WTC11 (cell line): ENCODE measurements at regions not wholly inside any gene's neighbourhood (a gene's known extent, or its start where the extent isn't known, plus 50 kb on each side); places are given as distances from the start of the nearest gene placed in this dataset.

Experiments
- ATAC-seq: fragments of 200-7000 bp; cut with Tn5 transposase; 2 replicates; pipeline ENCODE4 v1.10.0; 2021; ENCODE audit warnings: mild to moderate bottlenecking, moderate library complexity
- CTCF ChIA-PET: fragments of 300-600 bp; sonication (Branson Sonifier 250); formaldehyde crosslinking; loops from one replicate; lab custom pipeline; 2021; ENCODE audit warnings: antibody characterized with exemption; lab: Charles Lee
- POLR2A ChIA-PET: fragments of 350-600 bp; sonication (Branson Sonifier 250); formaldehyde crosslinking; loops from one replicate; lab custom pipeline; 2021; ENCODE audit warnings: antibody characterized with exemption; lab: Charles Lee
- DNase-seq: peaks from one replicate; pipeline ENCODE4 v3.0.0; 2021; ENCODE audit warnings: low spot score
- H3K27ac Mint-ChIP-seq: 2 replicates; pipeline ENCODE4 v1.8.0; 2021; ENCODE audit warnings: mixed read lengths
- H3K27me3 Mint-ChIP-seq: 2 replicates; pipeline ENCODE4 v1.8.0; 2021; ENCODE audit warnings: low read depth, mild to moderate bottlenecking, moderate library complexity, mixed read lengths
- H3K36me3 Mint-ChIP-seq: 2 replicates; pipeline ENCODE4 v1.8.0; 2021; ENCODE audit warnings: mixed read lengths
- H3K4me1 Mint-ChIP-seq: 2 replicates; pipeline ENCODE4 v1.8.0; 2022; ENCODE audit warnings: mixed read lengths
- H3K4me3 Mint-ChIP-seq: 2 replicates; pipeline ENCODE4 v1.8.0; 2021; ENCODE audit warnings: mild to moderate bottlenecking, moderate library complexity, mixed read lengths
- H3K9me3 Mint-ChIP-seq: 2 replicates; pipeline ENCODE4 v1.8.0; 2021; ENCODE audit warnings: mixed read lengths
- ATF1 ChIP-seq: sonication (generic); formaldehyde crosslinking; IDR thresholded peaks from 2 replicates; pipeline ENCODE4 v1.8.1; 2023; ENCODE audit warnings: mild to moderate bottlenecking, moderate library complexity, missing genetic modification reagents
- ATF3 ChIP-seq: sonication (generic); formaldehyde crosslinking; conservative IDR thresholded peaks from 2 replicates; pipeline ENCODE4 v1.8.1; 2022; ENCODE audit warnings: mild to moderate bottlenecking, missing genetic modification reagents
- CBFB ChIP-seq: sonication (generic); formaldehyde crosslinking; IDR thresholded peaks from 2 replicates; pipeline ENCODE4 v1.8.1; 2022; ENCODE audit warnings: mild to moderate bottlenecking, low read depth, missing genetic modification reagents
- E2F1 ChIP-seq: sonication (generic); formaldehyde crosslinking; IDR thresholded peaks from 2 replicates; pipeline ENCODE4 v1.8.0; 2022; ENCODE audit warnings: mild to moderate bottlenecking, missing genetic modification reagents
- HMGA2 ChIP-seq: fragments of 250-450 bp; sonication (Bioruptor Pico); IDR thresholded peaks from 2 replicates; pipeline ENCODE4 v1.4.0; 2021; ENCODE audit warnings: mild to moderate bottlenecking, moderate library complexity
- KAT7 ChIP-seq: sonication (generic); formaldehyde crosslinking; IDR thresholded peaks from 2 replicates; pipeline ENCODE4 v1.8.1; 2023; ENCODE audit warnings: missing genetic modification reagents, mild to moderate bottlenecking, borderline replicate concordance
- NFATC4 ChIP-seq: fragments of 250-450 bp; sonication (Bioruptor Pico); IDR thresholded peaks from 2 replicates; pipeline ENCODE4 v1.9.0; 2021; ENCODE audit warnings: mild to moderate bottlenecking
- NFE2L1 ChIP-seq: sonication (generic); formaldehyde crosslinking; IDR thresholded peaks from 2 replicates; pipeline ENCODE4 v1.8.1; 2023; ENCODE audit warnings: missing genetic modification reagents
- NFYB ChIP-seq: sonication (generic); formaldehyde crosslinking; conservative IDR thresholded peaks from 2 replicates; pipeline ENCODE4 v1.8.0; 2022; ENCODE audit warnings: low read depth, missing genetic modification reagents
- OVOL2 ChIP-seq: fragments of 250-450 bp; sonication (Bioruptor Pico); IDR thresholded peaks from 2 replicates; pipeline ENCODE4 v1.9.0; 2021; ENCODE audit warnings: mild to moderate bottlenecking, borderline replicate concordance
- SMAD3 ChIP-seq: sonication (generic); formaldehyde crosslinking; IDR thresholded peaks from 2 replicates; pipeline ENCODE4 v1.8.0; 2022; ENCODE audit warnings: missing genetic modification reagents, mild to moderate bottlenecking, borderline replicate concordance
- SOX15 ChIP-seq: fragments of 250-450 bp; sonication (Bioruptor Pico); IDR thresholded peaks from 2 replicates; pipeline ENCODE4 v1.9.0; 2021; ENCODE audit warnings: mild to moderate bottlenecking
- TCF7 ChIP-seq: sonication (generic); formaldehyde crosslinking; IDR thresholded peaks from 2 replicates; pipeline ENCODE4 v1.8.0; 2022; ENCODE audit warnings: mild to moderate bottlenecking, low read depth, missing genetic modification reagents, moderate library complexity
- USF2 ChIP-seq: sonication (generic); formaldehyde crosslinking; IDR thresholded peaks from 2 replicates; pipeline ENCODE4 v1.8.1; 2023; ENCODE audit warnings: mild to moderate bottlenecking, missing genetic modification reagents, moderate library complexity
- ZBTB21 ChIP-seq: sonication (generic); formaldehyde crosslinking; IDR thresholded peaks from 2 replicates; pipeline ENCODE4 v1.8.1; 2023; ENCODE audit warnings: mild to moderate bottlenecking, missing genetic modification reagents, borderline replicate concordance
- ZNF138 ChIP-seq: sonication (generic); formaldehyde crosslinking; conservative IDR thresholded peaks from 2 replicates; pipeline ENCODE4 v1.8.1; 2022; ENCODE audit warnings: mild to moderate bottlenecking, moderate library complexity, missing genetic modification reagents
- ZNF232 ChIP-seq: sonication (generic); formaldehyde crosslinking; IDR thresholded peaks from 2 replicates; pipeline ENCODE4 v1.8.0; 2022; ENCODE audit warnings: mild to moderate bottlenecking, missing genetic modification reagents
- ZNF532 ChIP-seq: fragments of 250-450 bp; sonication (Bioruptor Pico); IDR thresholded peaks from 2 replicates; pipeline ENCODE4 v1.9.0; 2021; ENCODE audit warnings: mild to moderate bottlenecking, borderline replicate concordance
- ZNF671 ChIP-seq: fragments of 250-450 bp; sonication (Bioruptor Pico); IDR thresholded peaks from 2 replicates; pipeline ENCODE4 v1.8.0; 2021; ENCODE audit warnings: mild to moderate bottlenecking
- TF ChIP-seq, protein P1 (sequence below): fragments of 200-600 bp; IDR thresholded peaks from 2 replicates; pipeline ENCODE4 v1.8.0; 2022; ENCODE audit warnings: antibody characterized with exemption
- TF ChIP-seq, protein P2 (sequence below): sonication (generic); formaldehyde crosslinking; IDR thresholded peaks from 2 replicates; pipeline ENCODE4 v1.8.1; 2023; ENCODE audit warnings: mild to moderate bottlenecking, missing genetic modification reagents, borderline replicate concordance

DNA sequence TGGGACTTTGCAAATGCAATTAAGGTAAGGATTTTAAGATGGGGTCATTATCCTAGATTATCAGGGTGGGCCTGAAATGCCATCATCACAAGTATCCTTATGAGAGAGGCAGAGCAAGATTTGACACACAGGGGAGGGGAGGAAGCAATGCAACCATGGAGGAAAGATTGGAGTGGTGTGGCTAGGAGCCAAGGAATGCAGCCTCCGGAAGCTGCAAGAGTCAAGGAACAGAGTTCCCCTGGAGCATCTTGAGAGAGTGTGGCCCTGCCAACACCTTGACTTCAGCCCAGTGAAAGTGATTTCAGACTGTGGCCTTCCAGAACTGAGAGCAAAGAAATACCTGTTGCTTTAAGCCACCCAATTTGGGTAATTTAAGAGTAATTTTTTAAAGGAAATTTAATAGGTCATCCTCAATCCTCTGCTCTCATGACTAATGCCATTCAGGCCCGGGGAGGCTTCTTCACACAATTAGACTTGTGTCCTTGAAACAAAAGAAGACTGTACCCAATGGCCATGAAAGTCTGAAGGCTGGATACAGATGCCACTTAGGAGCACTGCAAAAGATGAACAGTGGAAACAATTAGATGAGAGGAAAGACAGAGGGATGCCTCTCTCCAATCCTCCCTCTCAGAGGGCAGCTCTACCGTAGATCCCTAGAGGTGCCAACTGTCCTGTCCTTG is 250.3 kb upstream of the ID2 start:
- Mint-ChIP-seq H3K9me3 (peaks cover 15% of the 10 kb centered on the region), H3K4me3 (no peak overlapping the region), H3K36me3 (no peaks in the 10 kb centered on the region), H3K27me3 (no peaks in the 10 kb centered on the region), H3K4me1 (peaks cover 16% of the 10 kb centered on the region), H3K27ac (no peak overlapping the region)
- ATAC-seq (no peak), DNase-seq (no peak)
- POLR2A ChIA-PET: no interaction called here
- no peak for TF ChIP-seq USF2 (CRISPR knock-in tag)
- no peak for TF ChIP-seq ZNF671 (CRISPR knock-in tag)
- TF ChIP-seq, protein P1, sequence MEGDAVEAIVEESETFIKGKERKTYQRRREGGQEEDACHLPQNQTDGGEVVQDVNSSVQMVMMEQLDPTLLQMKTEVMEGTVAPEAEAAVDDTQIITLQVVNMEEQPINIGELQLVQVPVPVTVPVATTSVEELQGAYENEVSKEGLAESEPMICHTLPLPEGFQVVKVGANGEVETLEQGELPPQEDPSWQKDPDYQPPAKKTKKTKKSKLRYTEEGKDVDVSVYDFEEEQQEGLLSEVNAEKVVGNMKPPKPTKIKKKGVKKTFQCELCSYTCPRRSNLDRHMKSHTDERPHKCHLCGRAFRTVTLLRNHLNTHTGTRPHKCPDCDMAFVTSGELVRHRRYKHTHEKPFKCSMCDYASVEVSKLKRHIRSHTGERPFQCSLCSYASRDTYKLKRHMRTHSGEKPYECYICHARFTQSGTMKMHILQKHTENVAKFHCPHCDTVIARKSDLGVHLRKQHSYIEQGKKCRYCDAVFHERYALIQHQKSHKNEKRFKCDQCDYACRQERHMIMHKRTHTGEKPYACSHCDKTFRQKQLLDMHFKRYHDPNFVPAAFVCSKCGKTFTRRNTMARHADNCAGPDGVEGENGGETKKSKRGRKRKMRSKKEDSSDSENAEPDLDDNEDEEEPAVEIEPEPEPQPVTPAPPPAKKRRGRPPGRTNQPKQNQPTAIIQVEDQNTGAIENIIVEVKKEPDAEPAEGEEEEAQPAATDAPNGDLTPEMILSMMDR: no peak
- TF ChIP-seq, all 79 proteins: peak for 0
- CTCF ChIA-PET: no interaction called here

DNA sequence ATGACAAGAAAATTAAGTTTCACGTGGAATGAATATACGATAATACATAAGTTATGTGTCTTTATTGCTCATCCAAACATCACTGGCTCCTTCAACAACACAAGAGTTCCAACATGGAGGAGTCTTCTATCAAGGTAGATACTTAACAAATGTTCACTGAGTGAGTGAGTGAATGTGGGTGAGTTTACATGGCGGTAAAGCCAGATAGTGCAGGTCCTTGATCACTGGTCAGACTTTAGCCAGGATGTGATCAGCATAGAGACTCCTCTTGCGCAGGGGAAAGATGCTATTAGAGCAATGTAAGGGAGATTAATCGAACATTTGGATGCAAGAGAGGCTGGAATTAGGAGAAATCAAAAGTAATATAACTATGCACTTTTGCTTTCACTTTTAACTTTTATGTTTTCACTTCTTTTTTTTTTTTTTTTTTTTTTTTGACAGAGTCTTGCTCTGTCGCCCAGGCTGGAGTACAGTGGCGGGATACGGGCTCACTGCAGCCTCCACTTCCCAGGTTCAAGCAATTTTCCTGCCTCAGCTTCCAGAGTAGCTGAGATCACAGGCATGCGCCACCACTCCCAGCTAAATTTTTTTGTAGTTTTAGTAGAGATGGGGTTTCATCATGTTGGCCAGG is 249.0 kb upstream of the ID2 start:
- no peaks in the 10 kb centered on the region for H3K36me3 Mint-ChIP-seq
- CTCF ChIA-PET: no interaction called here
- H3K4me1 Mint-ChIP-seq: peaks cover 16% of the 10 kb centered on the region
- no peak for ATAC-seq
- no peaks in the 10 kb centered on the region for H3K27me3 Mint-ChIP-seq
- no peak overlapping the region for H3K27ac Mint-ChIP-seq
- peaks cover 21% of the 10 kb centered on the region for H3K9me3 Mint-ChIP-seq
- POLR2A ChIA-PET: interaction anchor here (0.8 kb wide), 1 partner anchor 132 kb away, joined by 6 read pairs; no protein-coding TSS in a partner anchor
- no peak overlapping the region for H3K4me3 Mint-ChIP-seq
- no peak for DNase-seq
- TF ChIP-seq HMGA2 (CRISPR knock-in tag) (no peak), SMAD3 (CRISPR knock-in tag) (no peak), KAT7 (CRISPR knock-in tag) (no peak), ATF1 (CRISPR knock-in tag) (no peak), CBFB (CRISPR knock-in tag) (no peak), ZBTB21 (no peak), ZNF138 (CRISPR knock-in tag) (no peak), NFATC4 (CRISPR knock-in tag) (no peak), E2F1 (CRISPR knock-in tag) (no peak), NFE2L1 (CRISPR knock-in tag) (no peak), ZNF532 (no peak), ATF3 (no peak), OVOL2 (CRISPR knock-in tag) (no peak), TCF7 (CRISPR knock-in tag) (no peak), NFYB (CRISPR knock-in tag) (no peak), SOX15 (CRISPR knock-in tag) (no peak), ZNF232 (CRISPR knock-in tag) (no peak)
- TF ChIP-seq, protein P2, sequence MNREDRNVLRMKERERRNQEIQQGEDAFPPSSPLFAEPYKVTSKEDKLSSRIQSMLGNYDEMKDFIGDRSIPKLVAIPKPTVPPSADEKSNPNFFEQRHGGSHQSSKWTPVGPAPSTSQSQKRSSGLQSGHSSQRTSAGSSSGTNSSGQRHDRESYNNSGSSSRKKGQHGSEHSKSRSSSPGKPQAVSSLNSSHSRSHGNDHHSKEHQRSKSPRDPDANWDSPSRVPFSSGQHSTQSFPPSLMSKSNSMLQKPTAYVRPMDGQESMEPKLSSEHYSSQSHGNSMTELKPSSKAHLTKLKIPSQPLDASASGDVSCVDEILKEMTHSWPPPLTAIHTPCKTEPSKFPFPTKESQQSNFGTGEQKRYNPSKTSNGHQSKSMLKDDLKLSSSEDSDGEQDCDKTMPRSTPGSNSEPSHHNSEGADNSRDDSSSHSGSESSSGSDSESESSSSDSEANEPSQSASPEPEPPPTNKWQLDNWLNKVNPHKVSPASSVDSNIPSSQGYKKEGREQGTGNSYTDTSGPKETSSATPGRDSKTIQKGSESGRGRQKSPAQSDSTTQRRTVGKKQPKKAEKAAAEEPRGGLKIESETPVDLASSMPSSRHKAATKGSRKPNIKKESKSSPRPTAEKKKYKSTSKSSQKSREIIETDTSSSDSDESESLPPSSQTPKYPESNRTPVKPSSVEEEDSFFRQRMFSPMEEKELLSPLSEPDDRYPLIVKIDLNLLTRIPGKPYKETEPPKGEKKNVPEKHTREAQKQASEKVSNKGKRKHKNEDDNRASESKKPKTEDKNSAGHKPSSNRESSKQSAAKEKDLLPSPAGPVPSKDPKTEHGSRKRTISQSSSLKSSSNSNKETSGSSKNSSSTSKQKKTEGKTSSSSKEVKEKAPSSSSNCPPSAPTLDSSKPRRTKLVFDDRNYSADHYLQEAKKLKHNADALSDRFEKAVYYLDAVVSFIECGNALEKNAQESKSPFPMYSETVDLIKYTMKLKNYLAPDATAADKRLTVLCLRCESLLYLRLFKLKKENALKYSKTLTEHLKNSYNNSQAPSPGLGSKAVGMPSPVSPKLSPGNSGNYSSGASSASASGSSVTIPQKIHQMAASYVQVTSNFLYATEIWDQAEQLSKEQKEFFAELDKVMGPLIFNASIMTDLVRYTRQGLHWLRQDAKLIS (CRISPR knock-in tag): no peak
